HG02870 (cell line): ENCODE measurements at regions not wholly inside any gene's neighbourhood (a gene's known extent, or its start where the extent isn't known, plus 50 kb on each side); places are given as distances from the start of the nearest gene placed in this dataset.

Source experiments
- ATAC-seq: cut with Tn5 transposase; IDR thresholded peaks from one replicate; pipeline ENCODE4 v1.9.1; 2021; ENCODE audit warnings: mild to moderate bottlenecking, moderate library complexity; ENCODE audit not compliant: unreplicated experiment

- no peak for ATAC-seq
Observed at GRCh38 chr2:176388861-176389260, 119.6 kb downstream of the MTX2 start.

- ATAC-seq: no peak
Observed at GRCh38 chr2:176390276-176391147, 121.3 kb downstream of the MTX2 start.

- ATAC-seq: no peak
Observed at GRCh38 chr2:176391148-176391419, 121.8 kb downstream of the MTX2 start.

- no peak for ATAC-seq
Observed at GRCh38 chr2:176392249-176392648, 123.0 kb downstream of the MTX2 start.

GRCh38 chr2:176392744-176393414, 123.6 kb downstream of the MTX2 start:
- ATAC-seq: no peak

- ATAC-seq: no peak
Observed at GRCh38 chr2:176395273-176395854, 126.1 kb downstream of the MTX2 start.

GRCh38 chr2:176398243-176399073, 129.2 kb downstream of the MTX2 start:
- no peak for ATAC-seq

- ATAC-seq: no peak
Observed at GRCh38 chr2:176399074-176399598, 129.9 kb downstream of the MTX2 start.

- ATAC-seq: no peak
Observed at GRCh38 chr2:176405477-176405876, 136.2 kb downstream of the MTX2 start.

- ATAC-seq: no peak
Observed at GRCh38 chr2:176407706-176408105, 138.5 kb downstream of the MTX2 start.

- ATAC-seq: no peak
Observed at GRCh38 chr2:176409671-176410070, 140.4 kb downstream of the MTX2 start.

GRCh38 chr2:176412136-176412535, 142.9 kb downstream of the MTX2 start:
- ATAC-seq: no peak

- no peak for ATAC-seq
Observed at GRCh38 chr2:176413786-176414185, 144.5 kb downstream of the MTX2 start.

GRCh38 chr2:176414641-176415040, 145.4 kb downstream of the MTX2 start:
- ATAC-seq: no peak

- ATAC-seq: no peak
Observed at GRCh38 chr2:176415174-176415895, 146.1 kb downstream of the MTX2 start.

- ATAC-seq: no peak
Observed at GRCh38 chr2:176415937-176416499, 146.8 kb downstream of the MTX2 start.

GRCh38 chr2:176418768-176419167, 149.5 kb downstream of the MTX2 start:
- no peak for ATAC-seq

- no peak for ATAC-seq
Observed at GRCh38 chr2:176419591-176420071, 150.4 kb downstream of the MTX2 start.

- no peak for ATAC-seq
Observed at GRCh38 chr2:176421297-176422050, 152.2 kb downstream of the MTX2 start.
